Body of pancreas (tissue), 4 donors: ENCODE measurements at regions not wholly inside any gene's neighbourhood (a gene's known extent, or its start where the extent isn't known, plus 50 kb on each side); places are given as distances from the start of the nearest gene placed in this dataset.

Experiments
- ATAC-seq: fragments of 150-250 bp; one replicate; pipeline ENCODE4 v1.9.1; 2016
- DNase-seq, 4 donors: peaks; one replicate each; pipeline ENCODE4 v3.0.0-alpha.2; 2019
- H3K27ac ChIP-seq, 4 donors: fragments of 200-600 bp; sonication (generic); 1 replicate in 3 of 4; 2 replicates in 1 of 4; pipeline versions ENCODE4 v1.5.1 to v1.6.1; 2016 to 2019; ENCODE audit warnings: mild to moderate bottlenecking in 1 of 4, mixed read lengths in 1 of 4, moderate library complexity in 1 of 4
- H3K27me3 ChIP-seq, 2 donors: fragments of 200-600 bp; sonication (generic); one replicate each; pipeline ENCODE4 v1.6.0; 2016; ENCODE audit warnings: mild to moderate bottlenecking in 1 of 2
- H3K36me3 ChIP-seq, 2 donors: fragments of 200-600 bp; sonication (generic); replicated peaks in 1 of 2; 2 replicates each; pipeline ENCODE4 v1.5.1; 2016; ENCODE audit warnings: low read depth in 2 of 2; ENCODE audit not compliant: insufficient read depth in 1 of 2
- H3K4me1 ChIP-seq: fragments of 200-600 bp; sonication (generic); one replicate; pipeline ENCODE4 v1.6.0; 2016
- H3K4me3 ChIP-seq, 2 donors: fragments of 200-600 bp; sonication (generic); 1 replicate in 1 of 2; 2 replicates in 1 of 2; pipeline ENCODE4 v1.5.1; 2016 to 2019
- H3K9me3 ChIP-seq, 3 donors: fragments of 200-600 bp; sonication (generic); 1 replicate in 2 of 3; 2 replicates in 1 of 3; pipeline ENCODE4 v1.5.1; 2016
- CTCF ChIP-seq, 7 experiments: fragments of 450-650 bp in 4 of 7; fragments of 200-600 bp in 3 of 7; sonication (generic) in 3 of 7; IDR thresholded peaks; one replicate each; pipeline ENCODE4 v1.5.1; 2016 to 2019; ENCODE audit warnings: antibody characterized with exemption in 7 of 7
- POLR2A ChIP-seq, 3 donors: fragments of 450-650 bp; IDR thresholded peaks; one replicate each; pipeline ENCODE4 v1.6.1; 2016; ENCODE audit warnings: antibody characterized with exemption in 3 of 3, mild to moderate bottlenecking in 2 of 3
- whole genome bisulfite sequencing, 2 donors: methylation state at CpG; one replicate each; pipeline ENCODE4 v1.1.5; 2017; 5-methylcytosine and 5-hydroxymethylcytosine counted together
- intact Hi-C: fragments of 100-400 bp; cut with DNase I; formaldehyde crosslinking; loops from one replicate; pipeline ENCODE4 v1.15.1; 2023

DNA sequence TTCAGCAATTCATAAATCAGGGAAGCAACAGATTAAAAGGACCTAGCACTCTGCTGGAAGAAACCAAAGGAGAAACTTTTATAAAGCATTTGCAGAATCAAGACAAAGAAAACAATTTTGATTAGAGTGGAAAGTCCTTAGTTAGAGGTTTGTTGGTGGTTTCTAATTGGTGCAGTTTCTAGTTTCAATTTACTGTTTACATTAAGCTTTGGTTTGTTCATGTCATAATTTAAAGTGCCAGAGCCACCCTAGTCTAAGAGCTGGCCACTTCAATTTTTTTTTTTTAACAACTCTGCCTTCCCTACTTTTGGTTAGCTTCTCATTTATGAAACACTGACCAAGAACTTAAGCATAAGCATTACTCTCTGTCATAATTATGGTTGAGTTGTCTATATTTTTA, 1428.2 kb upstream of the GBE1 start:
- intact Hi-C loops = no loop called here
- Histone ChIP-seq H3K36me3 (no peaks in the 10 kb centered on the region), H3K4me1 (no peaks in the 10 kb centered on the region), H3K4me3 (no peak overlapping the region), H3K9me3 (peaks cover 0 to 3% (median 0%) of the 10 kb centered on the region in 3 donors), H3K27me3 (no peaks in the 10 kb centered on the region), H3K27ac (no peak overlapping the region)
- TF ChIP-seq POLR2A (IDR thresholded peaks at IDR 0.05) (no peak), CTCF (IDR thresholded peaks at IDR 0.05) (no peak)
- DNase-seq (no peak), ATAC-seq (no peak)

- no peak overlapping the region for H3K27ac ChIP-seq
- WGBS, 2 donors = 68 to 75% methylated on average over 1 of the region's 1 CpG
- DNase-seq (no peak), ATAC-seq (no peak)
- no peaks in the 10 kb centered on the region for H3K4me1 ChIP-seq
- no peaks in the 10 kb centered on the region for H3K36me3 ChIP-seq
- H3K9me3 ChIP-seq = no peaks in the 10 kb centered on the region
- TF ChIP-seq POLR2A (IDR thresholded peaks at IDR 0.05) (no peak), CTCF (IDR thresholded peaks at IDR 0.05) (no peak)
- intact Hi-C loops = no loop called here
- H3K27me3 ChIP-seq = no peaks in the 10 kb centered on the region
- no peak overlapping the region for H3K4me3 ChIP-seq
Observed at GRCh38 chr3:83169473-83169872, 1408.0 kb upstream of the GBE1 start.

GRCh38 chr3:83150896-83151295, 1389.5 kb upstream of the GBE1 start:
- no peak for DNase-seq
- TF ChIP-seq POLR2A (IDR thresholded peaks at IDR 0.05) (no peak), CTCF (IDR thresholded peaks at IDR 0.05) (no peak)
- H3K9me3 ChIP-seq = no peaks in the 10 kb centered on the region
- H3K27ac ChIP-seq = no peak overlapping the region
- ATAC-seq = no peak
- H3K4me3 ChIP-seq = no peak overlapping the region
- WGBS, 2 donors = 75 to 78% methylated on average over 2 of the region's 2 CpGs
- no peaks in the 10 kb centered on the region for H3K27me3 ChIP-seq
- intact Hi-C loops = no loop called here
- no peaks in the 10 kb centered on the region for H3K36me3 ChIP-seq
- H3K4me1 ChIP-seq = no peaks in the 10 kb centered on the region

DNA sequence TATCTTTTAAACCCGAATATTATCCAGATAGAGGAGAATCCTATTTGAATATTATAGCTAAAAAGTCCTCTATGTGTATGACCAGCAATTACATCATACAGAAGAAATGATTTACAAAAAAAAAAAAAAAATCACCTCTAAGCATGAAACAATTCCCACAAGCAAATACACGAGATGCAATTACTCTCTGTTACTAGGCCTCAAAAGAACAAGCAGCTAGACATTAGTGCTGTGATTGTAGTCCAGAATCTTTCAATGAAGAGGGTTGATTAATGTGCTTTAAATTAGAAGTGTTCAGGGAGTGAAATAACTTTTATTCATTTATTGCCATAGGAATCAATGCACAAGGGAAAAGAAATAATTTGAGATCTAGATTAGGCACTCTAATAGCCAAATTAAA, 1379.5 kb upstream of the GBE1 start:
- H3K36me3 ChIP-seq = no peaks in the 10 kb centered on the region
- intact Hi-C loops = no loop called here
- no peaks in the 10 kb centered on the region for H3K4me1 ChIP-seq
- no peak overlapping the region for H3K4me3 ChIP-seq
- ATAC-seq (no peak), DNase-seq (no peak)
- H3K9me3 ChIP-seq = no peaks in the 10 kb centered on the region
- no peak overlapping the region for H3K27ac ChIP-seq
- 46 to 55% methylated on average over 2 of the region's 2 CpGs for WGBS, 2 donors
- TF ChIP-seq CTCF (IDR thresholded peaks at IDR 0.05) (no peak), POLR2A (IDR thresholded peaks at IDR 0.05) (no peak)
- H3K27me3 ChIP-seq = no peaks in the 10 kb centered on the region

DNA sequence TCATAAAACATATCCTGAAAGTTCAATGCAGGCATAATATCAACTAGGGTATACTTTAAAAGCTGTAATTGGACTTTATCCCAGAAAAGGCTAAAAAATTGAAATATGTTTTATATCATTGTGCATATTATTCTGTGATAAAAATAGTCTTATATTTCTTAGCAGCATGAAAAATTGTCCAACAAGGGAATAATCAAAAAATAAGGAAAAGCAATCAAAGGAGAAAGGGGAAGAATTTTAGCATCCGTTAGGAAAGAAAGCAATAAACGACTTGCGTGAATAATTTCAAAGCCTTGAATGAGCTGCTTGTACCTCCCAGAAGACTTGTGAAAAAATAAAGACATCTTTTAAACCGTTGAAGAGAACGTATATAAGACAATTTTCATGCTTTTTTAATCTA, 1369.8 kb upstream of the GBE1 start:
- Histone ChIP-seq H3K27me3 (no peaks in the 10 kb centered on the region), H3K36me3 (no peaks in the 10 kb centered on the region), H3K4me1 (no peaks in the 10 kb centered on the region), H3K9me3 (no peaks in the 10 kb centered on the region), H3K27ac (no peak overlapping the region), H3K4me3 (no peak overlapping the region)
- intact Hi-C loops = no loop called here
- WGBS, 2 donors = 69 to 72% methylated on average over 5 of the region's 5 CpGs
- TF ChIP-seq POLR2A (IDR thresholded peaks at IDR 0.05) (no peak), CTCF (IDR thresholded peaks at IDR 0.05) (no peak)
- DNase-seq (no peak), ATAC-seq (no peak)
